ENCODE measurements at regions not wholly inside any gene's neighbourhood (a gene's known extent, or its start where the extent isn't known, plus 50 kb on each side); places are given as distances from the start of the nearest gene placed in this dataset.

- DNase-seq (ENCODE audit: low read depth): no peak
These were observed 136.7 kb downstream of the DAD1 start for GRCh38 chr14:22452330-22452729.

DNA sequence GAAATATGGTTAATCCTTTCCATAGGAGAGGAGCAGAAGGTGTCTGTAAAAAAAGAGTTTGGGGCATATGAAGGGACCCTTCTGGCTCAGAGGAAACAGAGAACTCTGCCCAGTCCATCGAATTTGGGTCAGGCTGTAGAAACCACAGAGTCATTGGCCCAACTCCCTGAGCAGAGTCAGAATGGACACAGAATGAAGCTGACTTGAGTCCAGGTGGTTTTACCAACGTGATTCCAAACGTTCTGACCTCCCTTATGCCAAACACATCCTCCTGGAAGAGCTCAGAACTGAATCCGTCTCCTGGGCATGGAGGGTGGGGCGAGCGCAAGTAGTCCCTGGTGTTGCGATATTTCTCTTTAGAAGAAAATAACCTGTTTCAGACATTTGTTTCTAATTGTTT, 138.8 kb downstream of the DAD1 start:
- no peak for DNase-seq (ENCODE audit: low read depth)

GRCh38 chr14:22449600-22449905, 139.5 kb downstream of the DAD1 start:
- DNase-seq (ENCODE audit: low read depth): no peak

DNA sequence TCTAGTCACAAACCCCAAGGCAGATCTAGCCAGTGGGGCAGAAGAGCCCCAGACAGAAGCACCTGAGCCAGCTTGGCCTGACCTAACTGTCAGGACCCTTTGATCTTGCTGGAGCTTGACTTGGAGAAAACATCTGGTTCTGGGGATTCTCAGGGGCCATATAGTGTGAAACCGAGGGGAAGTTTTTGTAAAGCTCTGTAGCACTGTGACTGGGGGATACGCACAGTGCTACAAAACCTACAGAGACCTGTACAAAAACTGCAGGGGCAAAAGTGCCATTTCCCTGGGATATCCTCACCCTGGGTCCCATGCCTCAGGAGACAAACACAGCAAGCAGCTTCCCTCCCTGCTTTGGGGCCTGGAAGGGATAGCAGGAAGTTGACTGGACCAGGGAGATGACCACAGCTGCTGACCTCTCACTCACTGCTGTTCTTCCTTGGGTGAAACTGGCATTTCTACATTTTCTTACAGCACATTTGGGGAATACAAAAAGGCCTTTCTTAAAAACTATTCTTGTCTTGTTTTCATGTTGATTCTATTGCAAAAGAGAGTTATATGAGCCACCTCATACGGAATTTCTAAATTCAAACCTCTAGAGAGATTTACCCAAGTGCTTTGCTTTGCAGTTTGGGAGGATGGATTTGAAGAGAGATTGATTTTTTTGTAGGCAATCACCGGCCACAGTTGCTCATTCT, 140.0 kb downstream of the DAD1 start:
- no peak for DNase-seq (ENCODE audit: low read depth)

GRCh38 chr14:22448035-22448904, 140.8 kb downstream of the DAD1 start:
- DNase-seq (ENCODE audit: low read depth): no peak

DNA sequence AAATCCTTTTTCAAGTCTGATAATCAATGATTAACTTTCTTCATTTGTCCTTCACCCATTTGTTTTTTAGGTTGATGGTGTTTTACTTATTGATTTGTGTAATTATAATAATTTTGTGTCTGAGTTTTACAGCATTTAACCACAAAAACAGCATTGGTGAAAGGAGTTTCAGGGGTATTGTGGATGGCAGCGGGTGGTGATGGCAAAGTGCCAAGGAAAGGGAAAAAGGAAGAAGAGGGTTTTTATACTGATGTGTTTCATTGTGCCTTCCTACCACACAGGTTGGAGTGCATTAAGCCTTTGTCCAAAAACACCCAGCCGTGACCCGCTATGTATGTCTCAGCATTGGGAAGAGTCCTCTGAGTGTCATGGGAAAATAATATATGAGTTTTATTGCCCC, 150.3 kb downstream of the DAD1 start:
- no peak for DNase-seq (ENCODE audit: low read depth)

GRCh38 chr14:22434901-22435550, 154.0 kb downstream of the DAD1 start:
- DNase-seq (ENCODE audit: low read depth): no peak

DNA sequence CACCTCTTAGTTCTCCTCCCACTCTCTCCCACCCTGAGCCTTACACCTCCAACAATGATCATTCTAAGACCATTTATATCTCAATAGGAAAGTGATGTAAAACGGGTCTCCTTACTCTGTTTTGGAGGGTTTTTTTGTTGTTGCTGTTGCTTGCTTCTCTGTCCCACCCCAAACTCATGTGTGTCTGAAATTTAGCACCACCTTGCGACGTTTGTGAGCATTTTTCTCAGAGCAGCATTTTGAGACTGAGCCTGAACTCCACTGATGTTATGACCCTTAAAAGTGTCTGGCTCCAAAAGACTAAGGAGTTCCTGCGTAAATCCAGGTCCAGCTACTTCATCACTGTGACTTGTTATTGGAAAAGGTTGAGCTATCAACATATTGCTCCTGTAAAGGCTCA, 155.0 kb downstream of the DAD1 start:
- DNase-seq (ENCODE audit: low read depth): no peak

DNA sequence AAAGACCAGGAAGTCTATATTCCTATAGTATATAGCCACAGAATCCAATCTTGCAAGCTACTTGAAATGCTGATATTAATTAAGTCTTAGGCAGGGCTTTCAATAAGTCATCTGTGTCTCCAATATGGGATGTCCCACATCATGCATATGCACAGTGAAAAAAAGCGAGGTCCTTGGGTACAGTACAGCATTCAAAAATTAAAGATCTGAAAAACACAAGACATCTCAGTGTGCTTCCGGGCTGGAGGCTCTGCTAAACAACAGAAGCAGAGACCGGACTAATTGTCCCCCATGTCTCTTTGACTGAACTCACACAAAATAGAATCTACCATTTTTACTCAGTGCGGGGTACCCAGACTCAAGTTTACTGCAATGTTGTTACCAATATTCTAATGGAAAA, 156.0 kb downstream of the DAD1 start:
- no peak for DNase-seq (ENCODE audit: low read depth)

DNA sequence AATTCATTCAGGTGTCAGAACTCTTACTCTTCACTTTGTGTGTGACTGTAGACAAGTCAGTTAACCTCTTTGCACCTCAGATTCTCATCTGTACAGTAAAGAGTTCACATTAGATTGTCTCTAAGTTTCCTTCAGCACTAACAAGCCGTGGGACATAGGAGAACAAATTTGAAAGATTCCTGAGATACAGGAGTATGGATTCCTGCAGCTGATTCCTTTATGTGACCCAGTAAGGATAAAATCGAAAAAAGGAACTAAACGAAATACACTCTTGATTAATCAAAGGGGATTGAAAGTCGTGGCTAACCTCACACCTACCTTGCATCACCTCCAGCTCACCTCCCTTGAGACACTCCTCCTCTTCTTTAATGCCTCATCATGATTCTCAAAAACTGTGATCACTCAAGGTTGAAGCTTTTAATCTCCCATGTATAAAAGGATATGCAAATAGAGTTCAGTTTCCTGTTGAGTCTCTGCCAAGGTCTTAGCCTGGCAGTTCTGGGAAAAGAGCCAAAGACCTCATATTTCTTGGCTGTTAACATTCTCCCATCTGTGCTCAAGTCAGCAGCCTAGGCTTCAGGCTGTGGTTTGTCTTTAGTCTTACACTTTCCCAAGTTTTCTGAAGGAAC, 156.6 kb downstream of the DAD1 start:
- no peak for DNase-seq (ENCODE audit: low read depth)

DNA sequence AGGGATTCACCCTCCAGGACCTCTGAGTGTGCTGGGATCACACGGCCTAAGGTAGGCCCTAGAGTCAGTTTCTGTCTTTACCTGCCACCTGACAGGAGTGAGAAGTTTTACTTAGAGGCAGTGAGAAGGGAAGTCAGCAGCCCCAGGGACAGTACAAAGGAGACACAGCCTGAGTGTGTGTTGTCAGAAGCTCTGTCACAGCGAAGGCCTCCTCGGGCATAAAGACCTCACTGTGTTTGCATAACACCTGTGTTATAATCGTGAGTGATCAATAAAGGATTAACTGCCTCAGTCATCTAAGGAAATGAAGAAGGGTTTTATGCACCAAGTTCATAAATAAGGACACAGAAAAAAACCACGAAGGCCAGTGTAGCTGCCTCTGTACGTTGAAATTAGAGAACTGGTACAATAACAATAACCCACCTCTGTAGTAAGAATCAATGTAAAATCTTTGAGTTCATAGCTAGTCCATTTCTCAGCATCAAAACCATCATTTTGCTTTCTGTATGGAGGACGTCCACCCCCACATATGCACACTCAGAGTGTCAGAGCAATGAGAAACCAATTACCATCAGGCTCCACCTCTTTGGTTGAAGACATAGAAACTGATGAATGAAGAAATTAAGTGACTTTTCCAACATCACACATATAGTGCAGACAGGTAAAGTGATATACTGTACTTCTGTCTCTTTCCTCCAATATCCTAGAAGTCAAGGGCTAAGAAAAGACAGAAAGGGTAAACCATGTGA, 159.3 kb downstream of the DAD1 start:
- no peak for DNase-seq (ENCODE audit: low read depth)

DNA sequence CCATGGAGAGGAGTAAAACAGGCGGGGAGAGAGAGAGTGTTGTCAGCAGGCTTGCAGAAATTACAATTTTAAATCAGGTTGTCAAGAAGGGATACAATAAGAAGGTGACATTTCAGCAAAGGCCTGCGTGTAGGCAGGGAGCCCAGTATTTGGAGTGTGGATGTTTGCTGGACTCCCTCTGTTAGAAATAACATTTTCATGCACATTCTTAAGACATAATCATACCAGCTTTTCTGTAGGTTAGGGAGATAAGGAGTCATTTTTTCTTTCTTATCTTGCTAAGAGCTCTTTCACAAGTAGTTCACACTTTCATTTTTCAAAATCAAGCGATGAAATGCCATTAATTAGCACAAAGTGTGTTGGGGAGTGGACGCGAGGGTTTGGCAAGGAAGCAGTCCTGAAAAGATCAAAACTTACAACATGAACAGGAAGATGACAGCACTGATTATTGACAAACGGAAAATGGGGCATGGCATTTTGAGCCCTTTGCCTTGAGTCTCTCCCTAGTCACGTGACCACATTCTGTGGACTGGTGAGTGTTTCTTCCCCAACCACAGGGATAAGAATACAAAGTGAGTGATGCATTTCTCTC, 160.2 kb downstream of the DAD1 start:
- no peak for DNase-seq (ENCODE audit: low read depth)

DNA sequence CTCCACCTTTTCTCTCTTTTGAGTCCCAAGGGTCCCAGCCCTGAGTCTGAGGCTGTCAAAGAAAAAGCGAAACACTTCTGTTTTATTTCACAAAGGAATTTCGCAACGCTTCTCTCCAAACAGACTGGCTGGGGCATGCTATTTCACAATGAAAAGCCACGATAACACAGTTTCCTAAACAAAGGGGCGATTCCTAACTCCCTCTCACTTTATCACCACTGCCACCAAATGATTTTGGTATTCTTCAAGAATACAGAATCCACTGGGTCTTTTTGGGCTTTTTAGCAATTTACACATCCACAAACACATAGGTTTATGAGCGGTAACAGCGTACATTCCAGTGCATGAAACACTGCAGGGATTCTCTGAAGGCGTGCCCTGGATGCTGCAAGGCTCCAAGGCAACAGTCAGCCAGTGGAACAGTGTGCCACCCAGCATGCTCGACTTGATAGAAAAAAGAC, 161.2 kb downstream of the DAD1 start:
- no peak for DNase-seq (ENCODE audit: low read depth)

- DNase-seq (ENCODE audit: low read depth): no peak
These were observed 162.3 kb downstream of the DAD1 start for GRCh38 chr14:22426711-22427110.

DNA sequence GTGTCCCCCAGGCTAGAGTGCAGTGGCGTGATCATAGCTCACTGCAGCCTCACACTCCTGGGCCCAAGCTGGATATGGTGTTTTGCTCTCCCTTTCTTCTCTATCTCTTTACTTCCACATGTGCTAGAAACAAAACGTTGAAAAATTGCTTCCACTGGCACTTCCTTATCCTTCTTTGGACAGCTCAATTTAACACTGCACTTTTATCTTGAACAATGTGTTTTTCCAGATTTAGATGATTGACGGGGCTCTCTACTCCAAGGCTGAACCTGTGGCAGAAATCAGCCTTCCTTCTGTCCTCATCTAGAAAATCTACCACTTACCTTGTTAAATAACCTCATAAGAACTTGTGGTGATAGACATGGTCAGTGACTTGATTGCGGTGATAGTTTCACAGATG, 165.1 kb downstream of the DAD1 start:
- DNase-seq (ENCODE audit: low read depth): no peak

GRCh38 chr14:22422238-22422637, 166.8 kb downstream of the DAD1 start:
- DNase-seq (ENCODE audit: low read depth): no peak

- DNase-seq (ENCODE audit: low read depth): no peak
These were observed 168.3 kb downstream of the DAD1 start for GRCh38 chr14:22420598-22421186.

DNA sequence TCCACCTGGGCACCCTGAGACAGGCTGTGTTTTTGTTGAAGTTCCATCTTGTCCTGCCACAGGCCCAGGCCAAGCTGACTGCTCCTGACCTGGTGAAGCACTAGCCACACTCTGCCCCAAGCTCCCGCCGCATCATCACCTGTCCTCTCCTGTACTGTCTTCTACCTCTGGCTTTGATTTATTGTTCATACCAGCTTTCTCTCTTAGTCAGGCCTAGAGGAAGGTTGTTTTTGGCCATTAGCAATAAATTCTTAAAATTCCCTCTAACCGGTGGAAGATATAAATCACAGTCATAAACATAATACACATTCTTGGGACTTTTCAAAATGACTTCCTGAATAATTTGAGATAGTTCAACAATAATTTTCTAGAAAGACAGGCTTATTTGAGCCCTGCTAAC, 169.4 kb downstream of the DAD1 start:
- no peak for DNase-seq (ENCODE audit: low read depth)

DNA sequence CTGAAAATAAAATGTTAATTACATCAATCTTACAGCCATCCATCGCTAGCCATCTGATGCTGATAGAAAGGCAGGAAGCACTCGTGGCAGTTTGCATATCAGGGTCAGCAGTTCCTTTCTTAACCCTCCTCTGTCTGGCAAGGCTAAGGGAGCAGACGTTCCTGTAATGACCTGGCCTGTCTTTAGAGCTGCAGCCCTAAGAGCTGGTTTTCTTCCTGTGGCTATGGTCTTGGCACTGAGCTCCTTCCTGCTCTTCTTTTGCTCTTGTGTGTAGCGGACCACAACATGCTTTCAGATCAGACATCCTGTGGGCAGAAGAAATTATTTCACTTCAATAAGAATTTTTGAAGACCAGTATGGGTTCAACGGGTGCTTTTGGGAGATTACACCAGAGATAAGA, 170.4 kb downstream of the DAD1 start:
- no peak for DNase-seq (ENCODE audit: low read depth)

DNA sequence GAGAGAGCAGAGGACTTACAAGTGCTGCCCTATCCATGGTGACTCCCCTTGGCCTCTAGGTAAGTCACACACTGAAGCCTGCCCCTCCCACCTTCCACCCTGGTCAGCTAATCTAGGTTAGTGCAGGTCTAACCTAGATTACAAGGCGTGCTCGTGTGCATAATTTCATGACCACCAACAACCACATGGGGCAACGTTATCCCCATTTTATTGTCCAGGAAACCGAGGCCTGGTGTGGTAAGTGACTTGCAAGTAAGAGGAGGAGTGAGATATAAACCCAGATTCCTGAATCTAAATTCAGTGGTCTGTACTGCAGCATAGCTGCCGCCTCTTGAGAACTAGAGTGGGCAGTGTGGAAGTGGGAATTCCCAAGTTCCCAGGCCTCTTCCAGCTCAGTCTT, 171.1 kb downstream of the DAD1 start:
- DNase-seq (ENCODE audit: low read depth): no peak

GRCh38 chr14:22416193-22416592, 172.8 kb downstream of the DAD1 start:
- DNase-seq (ENCODE audit: low read depth): no peak

All from activated T-cell treated with anti-CD3 and anti-CD28 coated beads for 1 hour (primary cell).